ENCODE measurements at regions not wholly inside any gene's neighbourhood (a gene's known extent, or its start where the extent isn't known, plus 50 kb on each side); places are given as distances from the start of the nearest gene placed in this dataset.

DNA sequence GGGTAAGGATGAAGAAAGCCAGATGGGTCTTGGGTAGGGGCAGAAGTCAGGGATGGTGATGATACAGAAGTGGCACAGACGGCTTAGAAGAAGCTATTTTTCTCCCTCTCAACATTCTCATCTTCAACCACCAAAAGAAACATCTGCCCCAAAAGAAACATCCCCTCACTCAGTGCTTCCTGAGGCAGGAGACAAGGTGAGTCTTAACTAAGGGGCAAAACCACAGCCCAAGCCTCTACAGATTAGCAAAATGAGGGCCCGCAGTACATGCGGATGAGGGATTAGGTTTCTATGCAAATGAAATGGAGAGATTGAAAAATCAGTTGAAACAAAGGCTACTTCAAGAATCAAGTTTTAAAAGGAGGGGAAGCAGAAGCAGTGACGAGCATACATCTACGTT, 241.3 kb upstream of the CCDC196 start:
- TF ChIP-seq CTCF (conservative IDR thresholded peaks at IDR 0.05) (no peak), ZFX (IDR thresholded peaks at IDR 0.05) (no peak)
- no peak overlapping the region for H3K27ac ChIP-seq

GRCh38 chr14:66247662-66248193, 238.4 kb upstream of the CCDC196 start:
- TF ChIP-seq ZFX (IDR thresholded peaks at IDR 0.05) (no peak), CTCF (conservative IDR thresholded peaks at IDR 0.05) (no peak)
- H3K27ac ChIP-seq, result no peak overlapping the region

DNA sequence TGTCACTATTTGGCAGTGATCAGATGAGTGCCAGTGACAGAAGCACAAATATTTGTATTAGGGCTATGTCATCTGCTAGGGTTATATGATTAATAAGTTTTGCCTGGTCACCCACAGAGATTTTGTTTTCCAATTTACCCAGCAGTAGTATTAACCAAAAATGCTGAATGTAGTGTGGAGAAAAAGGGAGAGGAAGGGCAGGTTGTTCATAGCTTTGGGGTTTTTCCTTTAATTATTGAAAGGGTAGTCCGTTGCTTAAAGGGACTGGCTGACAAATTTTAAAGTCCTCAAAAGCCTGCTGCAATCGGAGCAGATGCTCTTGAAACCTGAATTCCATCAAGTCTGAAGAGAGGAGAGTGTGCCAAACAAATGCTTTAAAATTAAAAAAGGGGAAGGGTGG, 237.9 kb upstream of the CCDC196 start:
- H3K27ac ChIP-seq, result no peak overlapping the region
- no peak for TF ChIP-seq ZFX (IDR thresholded peaks at IDR 0.05)
- no peak for TF ChIP-seq CTCF (conservative IDR thresholded peaks at IDR 0.05)

GRCh38 chr14:66249544-66249943, 236.6 kb upstream of the CCDC196 start:
- TF ChIP-seq CTCF (conservative IDR thresholded peaks at IDR 0.05), result no peak
- TF ChIP-seq ZFX (IDR thresholded peaks at IDR 0.05), result no peak

GRCh38 chr14:66254038-66254437, 232.1 kb upstream of the CCDC196 start:
- H3K27ac ChIP-seq, result no peak overlapping the region
- TF ChIP-seq CTCF (conservative IDR thresholded peaks at IDR 0.05), result no peak
- no peak for TF ChIP-seq ZFX (IDR thresholded peaks at IDR 0.05)

More at GRCh38 chr14:66249544-66249943, 236.6 kb upstream of the CCDC196 start:
- no peak overlapping the region for H3K27ac ChIP-seq

- TF ChIP-seq CTCF (conservative IDR thresholded peaks at IDR 0.05), result no peak
- TF ChIP-seq ZFX (IDR thresholded peaks at IDR 0.05), result no peak
Observed at GRCh38 chr14:66268802-66269334, 217.3 kb upstream of the CCDC196 start.

GRCh38 chr14:66272221-66272620, 213.9 kb upstream of the CCDC196 start:
- TF ChIP-seq CTCF (conservative IDR thresholded peaks at IDR 0.05) (no peak), ZFX (IDR thresholded peaks at IDR 0.05) (no peak)
- H3K27ac ChIP-seq, result no peak overlapping the region

More at GRCh38 chr14:66268802-66269334, 217.3 kb upstream of the CCDC196 start:
- H3K27ac ChIP-seq, result no peak overlapping the region
